Epidermal melanocyte (primary cell): ENCODE measurements at regions not wholly inside any gene's neighbourhood (a gene's known extent, or its start where the extent isn't known, plus 50 kb on each side); places are given as distances from the start of the nearest gene placed in this dataset.
"Not testable (repeated sequence)": the region's sequence is repeated elsewhere in the genome, so short reads cannot be mapped to it uniquely, and the experiment has no call there.

Experiments used
- DNase-seq: peaks from one replicate; pipeline ENCODE4 v3.0.0; 2011; ENCODE audit warnings: low spot score; ENCODE audit not compliant: insufficient read length

DNA sequence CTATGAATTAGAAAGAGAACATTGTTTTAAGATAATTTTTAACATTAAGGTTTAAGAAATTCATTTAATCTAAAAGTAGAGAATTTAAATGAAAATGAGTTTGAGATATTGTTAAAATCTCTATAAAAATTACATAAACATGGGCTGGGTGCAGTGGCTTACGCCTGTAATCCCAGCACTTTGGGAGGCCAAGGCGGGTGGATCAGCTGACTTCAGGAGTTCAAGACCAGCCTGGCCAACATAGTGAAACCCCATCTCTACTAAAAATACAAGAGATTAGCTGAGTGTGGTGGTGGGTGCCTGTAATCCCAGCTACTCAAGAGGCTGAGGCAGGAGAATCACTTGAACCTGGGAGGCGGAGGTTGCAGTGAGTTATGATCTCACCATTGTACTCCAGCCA is 1379.6 kb downstream of the NCAM2 start:
- DNase-seq, result not testable (repeated sequence)

DNA sequence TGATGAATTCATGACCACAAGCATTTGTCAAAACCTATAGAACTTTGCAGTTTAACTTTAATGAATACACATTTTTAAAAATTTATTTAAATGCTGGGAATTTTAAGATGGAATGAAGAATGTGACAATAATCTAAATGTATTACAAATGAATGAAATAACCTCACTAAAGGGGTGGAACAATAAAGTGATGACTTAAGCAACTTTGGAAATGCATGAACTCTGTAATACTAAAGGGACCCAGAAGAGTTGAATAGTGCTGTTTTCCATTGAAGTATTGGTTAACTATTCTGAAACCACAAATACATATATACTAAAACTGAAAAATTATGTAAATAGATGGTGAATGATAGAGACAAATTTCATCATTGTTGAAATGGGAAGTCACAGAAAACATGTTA is 1395.1 kb downstream of the NCAM2 start:
- DNase-seq, result no peak

DNA sequence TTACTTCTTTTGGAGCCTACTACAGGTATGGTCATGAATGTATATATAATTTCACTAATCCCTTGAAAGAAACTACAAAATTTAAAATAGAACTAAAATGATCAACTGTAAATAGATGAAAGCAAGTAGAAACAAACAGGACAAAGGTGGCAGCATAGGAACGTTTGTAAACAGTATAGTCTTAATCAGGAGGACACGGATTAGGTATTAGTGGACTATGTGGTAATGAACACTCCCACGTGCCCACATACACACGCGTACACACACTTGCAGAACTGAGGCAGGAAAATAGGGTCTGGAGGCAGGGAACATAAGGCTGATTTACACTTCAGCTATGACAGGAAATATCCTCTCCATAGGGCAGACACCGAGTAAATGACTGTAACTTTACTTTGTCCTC is 1397.8 kb downstream of the NCAM2 start:
- no peak for DNase-seq

DNA sequence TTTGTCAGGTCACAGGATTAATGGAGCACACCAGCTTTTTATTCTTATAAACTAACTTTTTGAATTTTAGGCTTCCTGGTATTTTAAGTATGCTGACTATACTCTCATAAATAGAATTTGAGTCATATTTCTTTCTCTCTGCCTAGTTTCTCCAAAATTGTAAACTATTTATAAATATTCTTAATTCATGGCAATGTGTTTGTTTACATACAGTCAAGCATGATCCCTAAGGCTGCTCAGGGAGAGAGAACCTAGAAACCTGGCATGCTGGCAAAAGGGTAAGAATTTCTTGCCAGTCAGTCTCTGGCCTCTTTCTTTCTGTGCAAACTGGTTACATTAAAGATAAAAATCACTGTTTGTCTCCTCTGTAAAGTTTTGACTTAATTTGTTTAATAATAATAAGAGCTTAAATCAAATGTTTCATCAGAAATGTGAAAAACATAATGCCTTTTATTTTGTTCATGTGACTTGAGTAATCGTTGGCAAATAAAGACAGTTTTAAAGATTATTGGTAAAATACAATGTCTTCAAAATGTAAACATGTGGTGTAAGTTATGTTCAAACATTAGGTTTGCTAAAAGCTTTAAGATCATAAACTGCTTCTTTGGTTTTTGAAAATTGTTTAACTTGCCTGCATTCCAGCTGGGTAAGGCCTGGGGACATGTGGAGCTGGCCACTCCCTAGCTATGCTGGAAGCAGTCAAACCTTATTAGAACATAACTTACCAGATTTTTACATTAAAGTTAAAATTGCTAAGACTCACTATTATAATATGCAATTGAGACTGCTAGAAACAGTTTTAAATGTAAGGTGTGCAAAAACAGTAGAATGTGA is 1401.7 kb downstream of the NCAM2 start:
- DNase-seq, result no peak

DNA sequence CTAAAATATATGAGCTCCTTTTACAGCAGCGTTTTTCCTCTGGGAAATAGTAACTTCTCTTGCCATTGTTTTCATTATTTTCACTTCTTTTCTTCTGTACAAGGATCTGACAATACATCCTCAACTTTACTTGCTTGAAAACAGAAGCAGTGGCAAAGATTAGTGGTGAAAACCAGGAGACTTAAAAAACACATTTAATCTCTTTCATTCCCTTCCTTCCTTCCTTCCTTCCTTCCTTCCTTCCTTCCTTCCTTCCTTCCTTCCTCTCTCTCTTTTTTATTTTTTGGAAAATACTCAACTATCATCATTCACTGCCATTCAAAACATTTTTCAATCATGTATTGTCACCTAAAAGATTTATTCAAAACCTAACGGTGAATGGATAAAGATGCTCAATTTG is 1411.4 kb downstream of the NCAM2 start:
- DNase-seq, result no peak

DNA sequence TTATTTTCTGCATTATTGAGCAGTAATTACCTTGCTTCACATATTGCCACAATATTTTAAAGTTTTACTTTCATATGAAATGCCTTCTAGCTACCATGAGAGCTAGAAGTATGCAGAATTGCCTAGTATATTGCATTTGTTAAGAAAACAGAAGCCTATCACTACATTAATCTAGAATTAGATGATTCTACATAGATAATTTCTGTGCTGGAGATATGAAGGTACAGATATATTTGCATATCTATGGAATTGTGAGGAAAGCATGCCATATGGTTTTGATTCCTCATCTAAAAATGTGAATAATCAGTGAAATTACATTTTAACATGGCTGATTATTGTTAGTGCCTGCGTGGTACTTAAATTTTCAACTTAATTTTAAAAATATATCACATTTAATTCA is 1418.3 kb downstream of the NCAM2 start:
- DNase-seq, result no peak

DNA sequence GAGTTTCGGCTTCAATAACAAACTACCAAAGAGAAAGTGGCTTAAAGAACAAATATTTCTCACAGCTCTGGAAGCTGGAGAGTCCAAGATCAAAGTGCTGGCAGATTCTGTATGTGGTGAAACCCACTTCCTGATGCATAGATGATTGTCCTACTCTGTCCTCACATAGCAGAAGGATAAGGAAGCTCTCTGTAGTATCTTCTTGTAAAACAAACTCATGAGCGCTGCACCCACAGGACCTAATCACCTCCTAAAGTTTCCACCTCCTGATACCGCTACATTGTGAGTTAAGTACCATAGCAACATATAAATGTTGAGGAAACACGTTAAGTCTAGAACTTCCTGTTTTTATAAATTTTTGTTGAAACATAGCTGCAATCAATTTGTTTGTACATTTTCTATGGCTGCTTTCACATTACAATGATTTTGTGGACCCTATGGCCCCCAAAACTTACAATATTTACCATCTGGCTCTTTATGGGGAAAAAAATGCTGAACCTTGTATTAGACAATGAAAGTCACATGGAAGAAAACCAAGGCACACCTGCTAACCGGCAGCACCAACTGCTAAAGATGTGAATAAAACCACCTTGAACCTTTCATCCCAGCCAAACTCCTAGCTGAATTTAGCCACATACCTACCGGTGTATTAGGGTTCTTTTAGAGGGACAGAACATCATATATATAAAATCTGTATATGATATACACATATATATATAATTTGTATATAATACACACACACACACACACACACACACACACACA is 1423.4 kb downstream of the NCAM2 start:
- no peak for DNase-seq

DNA sequence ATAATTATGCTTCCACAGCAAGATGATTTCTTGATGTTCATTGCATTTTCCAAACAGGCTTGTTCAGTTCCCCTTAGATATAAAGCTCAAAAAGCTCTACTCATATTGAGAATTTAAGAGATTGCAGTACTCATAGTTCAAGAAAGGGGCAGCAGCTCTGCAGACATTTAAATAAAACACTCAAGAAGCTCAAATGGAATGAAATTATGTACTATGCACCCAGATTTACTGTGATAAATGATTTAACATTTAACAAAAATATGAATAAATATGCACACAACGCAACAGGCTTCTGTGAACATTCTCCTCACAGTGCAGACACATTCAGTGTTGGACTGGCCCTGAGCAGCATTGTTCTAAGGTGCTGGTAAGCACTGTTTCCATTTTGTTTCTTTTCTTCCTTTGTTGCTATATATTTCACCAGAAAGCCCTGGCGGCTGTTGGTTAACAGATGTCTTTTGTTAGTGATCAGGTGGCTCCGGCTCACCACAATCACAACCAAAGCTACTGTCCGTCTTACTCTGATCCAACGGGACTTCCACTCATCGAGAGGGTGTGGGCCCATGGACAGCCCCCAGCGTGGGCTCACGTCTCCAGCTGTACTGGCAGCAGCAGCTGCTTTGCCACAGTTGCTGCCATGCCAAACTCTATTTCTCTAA is 1440.3 kb downstream of the NCAM2 start:
- no peak for DNase-seq

DNA sequence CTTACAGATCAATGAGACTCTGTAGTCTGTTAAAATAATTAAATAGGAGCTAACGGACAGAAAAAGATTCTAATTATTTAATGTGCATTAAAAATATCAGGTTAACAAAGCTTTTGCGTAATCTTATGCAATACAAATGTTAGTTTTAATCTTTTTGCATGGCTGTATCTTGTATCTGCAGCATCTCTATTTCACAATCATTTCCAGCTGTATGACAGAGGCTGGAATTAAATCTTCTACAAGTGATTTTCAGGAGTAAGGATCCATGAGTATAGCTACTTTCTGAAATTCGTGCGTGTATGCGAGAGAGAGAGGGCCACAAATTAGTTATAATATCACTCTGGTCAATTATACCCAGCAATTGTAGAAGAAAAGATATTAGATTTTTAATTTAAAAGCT is 1446.8 kb downstream of the NCAM2 start:
- DNase-seq, result no peak

DNA sequence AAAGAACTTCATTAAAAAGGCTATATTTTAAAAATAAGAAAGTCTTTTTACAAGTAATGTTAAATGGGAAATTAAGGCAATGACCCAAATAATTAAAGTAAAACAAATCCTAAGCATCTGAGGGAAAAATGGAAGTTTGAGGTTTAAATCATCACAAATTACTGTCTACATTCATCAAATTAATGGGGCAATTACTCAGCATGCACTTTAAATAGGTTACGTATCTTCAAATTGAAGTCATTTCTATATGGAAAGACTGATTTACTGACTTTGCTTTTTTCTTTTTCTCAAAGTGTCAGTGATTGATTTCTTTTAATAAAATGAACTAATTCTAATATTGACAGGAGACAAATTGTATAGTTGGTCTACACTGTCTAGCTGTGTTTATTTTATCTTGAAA is 1452.3 kb downstream of the NCAM2 start:
- no peak for DNase-seq

DNA sequence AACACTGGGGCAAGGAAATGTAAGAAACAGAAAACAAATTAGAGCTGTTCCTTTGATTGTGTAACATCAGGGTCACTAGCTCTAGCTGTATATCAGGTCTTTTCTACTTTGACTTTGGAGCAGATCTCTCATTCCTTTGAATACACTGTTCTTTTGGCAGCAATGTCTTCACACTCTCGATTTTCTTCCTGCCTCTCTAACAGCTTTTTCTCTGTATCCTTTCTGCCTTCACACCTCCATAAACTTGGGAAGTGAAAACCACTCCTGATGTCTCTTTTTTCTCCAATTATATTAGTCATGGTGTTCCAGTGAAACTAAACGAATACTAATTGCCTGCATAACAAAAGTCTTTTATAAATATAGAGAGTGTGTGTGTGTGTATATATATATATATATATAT is 1458.0 kb downstream of the NCAM2 start:
- no peak for DNase-seq

DNA sequence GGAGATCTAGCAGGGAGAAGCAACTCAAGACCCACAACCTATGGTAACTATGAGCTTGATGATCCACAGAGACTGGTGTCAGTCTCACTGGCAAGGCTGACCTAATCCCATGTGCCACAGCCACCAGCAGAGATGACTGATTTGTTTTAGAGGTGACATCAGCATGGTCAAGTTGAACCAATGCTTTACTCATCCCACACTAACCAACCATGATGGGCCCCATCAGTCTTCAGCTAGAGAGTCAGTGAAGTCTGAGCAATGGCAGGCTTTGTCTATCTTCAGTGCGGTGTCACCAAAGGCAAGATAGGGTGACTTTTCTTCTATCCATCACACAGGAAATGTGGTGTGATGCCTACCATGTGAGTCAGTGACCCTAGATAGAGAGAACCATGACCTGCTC is 1470.7 kb downstream of the NCAM2 start:
- no peak for DNase-seq

DNA sequence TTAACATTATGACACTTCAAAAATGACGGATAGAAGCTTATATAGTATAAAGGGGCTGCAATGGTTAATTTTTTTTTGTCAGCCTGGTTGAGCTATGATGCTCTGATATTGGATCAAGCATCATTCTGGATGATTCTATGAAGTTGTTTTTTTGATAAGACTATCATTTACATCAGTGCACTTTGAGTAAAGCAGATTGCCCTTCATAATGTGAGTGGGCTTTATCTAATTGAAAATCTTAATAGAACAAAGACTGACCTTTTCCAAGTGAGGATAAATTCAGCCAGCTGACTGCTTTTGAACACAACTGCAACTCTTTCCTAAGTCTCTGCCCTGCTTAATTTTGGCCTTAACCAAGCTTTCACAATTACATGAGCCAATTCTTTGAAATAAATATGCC is 1476.2 kb downstream of the NCAM2 start:
- DNase-seq, result no peak

DNA sequence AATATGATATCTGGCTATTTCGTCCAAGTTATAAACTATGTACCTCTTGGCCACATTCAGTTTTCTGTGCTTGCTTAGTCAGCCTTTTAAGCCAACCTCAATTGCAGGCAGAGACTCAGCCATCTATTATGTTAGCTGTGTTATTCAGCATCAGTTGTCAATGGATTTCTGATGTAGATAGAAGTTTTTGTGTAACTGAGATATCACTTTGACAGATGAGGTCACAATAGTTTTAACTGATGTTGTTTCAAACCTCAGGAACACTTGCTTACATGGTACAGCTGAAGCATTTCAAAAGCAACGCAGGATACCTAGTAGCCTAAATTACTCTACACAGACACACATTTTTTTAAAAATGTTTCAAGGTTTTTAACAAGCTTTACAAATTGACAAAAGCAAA is 1478.0 kb downstream of the NCAM2 start:
- DNase-seq, result no peak

DNA sequence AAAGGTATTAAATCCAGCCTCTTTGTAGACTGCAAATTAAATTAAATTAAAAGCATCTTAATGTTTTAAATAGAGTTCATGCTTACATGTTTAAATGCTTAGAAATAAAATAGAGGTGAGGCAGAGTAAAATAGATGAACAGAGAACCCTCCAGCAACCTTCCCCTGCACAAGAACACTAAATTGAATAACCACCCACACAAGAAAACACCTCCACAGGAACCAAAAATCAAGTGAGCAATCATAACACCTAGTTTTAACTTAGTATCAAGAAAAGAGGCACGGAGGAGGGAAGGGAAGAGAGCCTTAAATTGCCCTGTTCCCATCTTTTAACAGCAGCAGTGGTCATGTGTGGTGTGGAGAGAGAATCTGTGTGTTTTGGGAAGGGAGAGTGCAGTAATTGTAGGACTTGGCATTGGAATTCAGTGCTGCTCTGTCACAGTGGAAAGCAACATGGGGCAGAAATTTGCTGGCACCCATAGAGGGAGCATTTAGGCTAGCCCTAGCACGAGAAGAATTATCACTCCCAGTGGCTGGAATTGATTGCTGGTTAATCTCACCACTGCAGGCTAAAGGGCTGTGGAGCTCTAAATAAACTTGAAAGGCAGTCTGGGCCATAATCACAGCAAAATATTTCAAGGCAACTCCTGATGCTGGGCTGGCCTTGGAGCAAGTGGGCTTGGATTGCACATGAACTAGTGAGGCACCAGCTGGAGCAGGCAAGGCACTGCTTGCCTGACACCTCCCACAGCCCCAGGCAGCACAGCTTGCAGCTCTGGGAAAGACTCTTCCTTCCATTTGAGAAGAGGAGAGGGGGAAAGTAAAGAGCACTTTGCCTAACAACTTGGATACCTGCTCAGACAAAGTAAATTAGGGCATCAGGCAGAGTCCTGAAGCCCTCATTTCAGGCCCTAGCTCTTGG is 1478.8 kb downstream of the NCAM2 start:
- DNase-seq, result no peak

DNA sequence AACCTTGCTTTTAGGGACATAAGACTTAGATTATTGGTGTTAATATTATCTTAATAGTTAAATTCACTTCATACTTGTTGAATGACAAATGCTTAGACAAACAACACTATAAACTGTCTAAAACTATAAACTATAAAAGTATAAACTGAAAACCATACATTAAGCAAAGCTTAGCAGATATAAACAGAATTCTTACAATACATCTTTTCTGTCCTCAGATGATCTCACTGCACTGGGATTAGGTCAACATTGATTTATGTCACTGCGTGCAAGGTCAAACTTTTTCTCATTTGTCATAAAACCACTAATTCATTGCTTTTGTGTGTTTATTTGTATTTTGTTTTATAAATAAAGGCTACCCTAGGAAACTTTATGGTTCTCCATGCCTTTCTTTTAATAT is 1491.8 kb downstream of the NCAM2 start:
- no peak for DNase-seq

DNA sequence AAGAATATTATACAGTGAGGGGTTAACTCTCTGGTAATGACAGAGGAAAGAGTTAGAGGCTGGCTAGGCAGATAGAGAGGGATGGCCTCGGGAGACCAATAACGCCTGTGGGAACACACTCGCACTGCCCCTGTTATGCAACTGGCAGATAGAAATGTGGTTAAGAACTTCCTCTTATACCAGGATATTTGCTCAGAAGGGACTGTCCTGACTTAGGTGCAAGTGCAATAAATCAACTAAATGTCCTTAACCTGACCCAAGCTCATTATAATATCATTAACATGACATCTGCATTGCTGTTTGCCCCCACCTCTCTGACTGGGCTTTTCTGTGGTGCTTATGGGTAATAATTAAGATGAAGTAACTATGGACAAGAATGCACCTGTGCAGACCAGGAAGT is 1518.0 kb downstream of the NCAM2 start:
- no peak for DNase-seq

DNA sequence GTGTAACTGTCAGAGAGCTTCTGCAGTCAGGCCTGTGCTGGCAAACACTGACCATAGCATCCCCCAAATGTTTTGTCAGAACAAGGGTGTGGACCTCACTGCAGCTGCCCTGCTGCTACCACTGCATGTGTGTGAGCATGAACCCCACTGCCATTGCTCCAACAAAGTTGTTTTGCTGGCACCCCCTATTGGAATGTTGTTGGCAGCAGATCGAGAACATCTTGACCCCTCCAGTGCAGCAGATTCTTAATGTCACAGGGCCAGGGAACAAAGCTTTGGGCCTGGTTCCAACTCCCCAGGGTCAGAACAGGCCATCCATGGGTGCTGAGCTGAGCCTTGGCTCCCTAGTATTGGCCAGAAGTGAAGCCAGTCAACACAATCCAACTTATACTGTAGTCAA is 1537.4 kb downstream of the NCAM2 start:
- DNase-seq, result no peak

DNA sequence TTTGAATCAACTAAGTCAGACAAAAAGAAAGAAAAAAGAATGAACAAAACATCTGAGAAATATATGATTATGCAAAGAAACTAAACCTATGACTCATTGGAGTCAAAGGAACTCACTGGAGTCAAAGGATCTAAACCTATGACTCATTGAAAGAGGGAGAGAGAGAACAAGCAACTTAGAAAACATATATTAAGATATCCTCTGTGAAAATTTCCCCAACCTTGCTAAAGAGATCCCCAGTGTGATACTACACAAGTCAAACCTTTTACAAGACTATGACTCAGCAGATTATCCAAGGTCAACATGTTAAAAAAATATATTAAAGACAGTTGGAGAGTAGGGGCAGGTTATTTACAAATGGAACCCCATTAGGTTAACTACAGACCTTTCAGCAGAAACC is 1538.3 kb downstream of the NCAM2 start:
- no peak for DNase-seq

DNA sequence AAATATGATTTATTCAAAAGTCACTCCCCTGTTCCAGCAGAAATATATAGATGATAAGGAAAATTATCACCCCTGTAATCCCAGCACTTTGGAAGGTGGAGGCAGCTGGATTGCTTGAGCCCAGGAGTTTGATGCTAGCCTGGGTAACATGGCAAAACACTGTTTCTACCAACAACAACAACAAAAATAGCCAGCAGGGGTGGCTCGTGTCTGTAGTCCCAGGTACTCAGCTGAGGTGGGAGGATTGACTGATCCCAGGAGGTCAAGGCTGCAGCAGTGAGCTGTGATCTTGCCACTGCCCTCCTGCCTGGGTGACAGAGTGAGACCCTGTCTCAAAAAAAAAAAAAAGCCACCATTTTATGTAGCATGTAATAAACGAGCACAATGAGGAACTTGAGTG is 1546.5 kb downstream of the NCAM2 start:
- no peak for DNase-seq

DNA sequence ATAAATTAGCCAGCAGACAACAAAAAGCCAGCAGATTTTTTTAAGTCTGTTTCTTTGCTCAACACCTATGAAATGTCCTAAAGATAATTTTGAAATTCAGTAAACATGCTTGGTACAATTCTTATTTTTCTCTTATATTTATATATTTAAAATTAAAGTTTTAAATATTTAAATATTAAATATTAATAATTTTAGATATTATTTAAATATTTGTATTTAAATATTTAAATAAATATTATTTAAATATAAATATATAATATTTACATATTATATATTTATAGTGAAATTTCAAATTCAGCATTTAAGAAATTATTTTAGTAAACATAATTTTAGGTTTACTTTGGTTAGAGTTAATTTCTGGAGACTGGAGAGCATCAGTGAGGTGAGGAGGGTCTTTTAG is 1554.2 kb downstream of the NCAM2 start:
- DNase-seq, result no peak
